ENCODE measurements at regions not wholly inside any gene's neighbourhood (a gene's known extent, or its start where the extent isn't known, plus 50 kb on each side); places are given as distances from the start of the nearest gene placed in this dataset.

- Histone ChIP-seq H3K27ac (no peak overlapping the region), H3K4me3 (replicated peaks in 1 of 3) (no peak overlapping the region), H3K36me3 (no peaks in the 10 kb centered on the region), H3K27me3 (no peaks in the 10 kb centered on the region), H3K9me3 (no peaks in the 10 kb centered on the region), H3K4me1 (no peaks in the 10 kb centered on the region)
- no peak for DNase-seq
- intact Hi-C loops (cut with DNase I), result no loop called here
- TF ChIP-seq CTCF (IDR thresholded peaks at IDR 0.05), result no peak
- 95 to 96% methylated on average over 2 of the region's 2 CpGs for WGBS, 2 donors
Measured at GRCh38 chr11:69373251-69373635, 79.3 kb downstream of the MYEOV start.

- 78 to 85% methylated on average over 15 to 21 of the region's 22 CpGs for WGBS, 2 donors
- no peaks in the 10 kb centered on the region for H3K36me3 ChIP-seq
- intact Hi-C loops (cut with DNase I), result no loop called here
- H3K4me1 ChIP-seq, result no peaks in the 10 kb centered on the region
- DNase-seq, result no peak
- no peak overlapping the region for H3K27ac ChIP-seq
- TF ChIP-seq POLR2A (IDR thresholded peaks at IDR 0.05), result no peak
- TF ChIP-seq CTCF (IDR thresholded peaks at IDR 0.05), result no peak
- no peaks in the 10 kb centered on the region for H3K27me3 ChIP-seq
- no peak overlapping the region for H3K4me3 ChIP-seq (replicated peaks in 1 of 3)
- no peaks in the 10 kb centered on the region for H3K9me3 ChIP-seq
Measured at GRCh38 chr11:69374110-69374945, 80.4 kb downstream of the MYEOV start.

- intact Hi-C loops (cut with DNase I), result no loop called here
- TF ChIP-seq CTCF (IDR thresholded peaks at IDR 0.05) (no peak), POLR2A (IDR thresholded peaks at IDR 0.05) (no peak)
- WGBS, 2 donors, result 93% methylated on average over 4 of the region's 4 CpGs; no CpG with 5 or more reads in 1 of the 2 donors
Measured at GRCh38 chr11:69374946-69375310, 81.0 kb downstream of the MYEOV start.

GRCh38 chr11:69375316-69376154, 81.6 kb downstream of the MYEOV start:
- Histone ChIP-seq H3K4me1 (no peaks in the 10 kb centered on the region), H3K27me3 (no peaks in the 10 kb centered on the region), H3K9me3 (no peaks in the 10 kb centered on the region), H3K4me3 (replicated peaks in 1 of 3) (no peak overlapping the region), H3K27ac (no peak overlapping the region), H3K36me3 (no peaks in the 10 kb centered on the region)
- DNase-seq, result no peak
- TF ChIP-seq CTCF (IDR thresholded peaks at IDR 0.05) (no peak), POLR2A (IDR thresholded peaks at IDR 0.05) (no peak)
- 90 to 94% methylated on average over 12 to 17 of the region's 22 CpGs for WGBS, 2 donors
- intact Hi-C loops (cut with DNase I), result no loop called here

More at GRCh38 chr11:69374946-69375310, 81.0 kb downstream of the MYEOV start:
- no peak overlapping the region for H3K27ac ChIP-seq
- H3K27me3 ChIP-seq, result no peaks in the 10 kb centered on the region
- no peaks in the 10 kb centered on the region for H3K9me3 ChIP-seq
- no peaks in the 10 kb centered on the region for H3K4me1 ChIP-seq
- H3K4me3 ChIP-seq (replicated peaks in 1 of 3), result no peak overlapping the region
- no peak for DNase-seq
- no peaks in the 10 kb centered on the region for H3K36me3 ChIP-seq
